Right cardiac atrium (tissue), 5 donors: ENCODE measurements at regions not wholly inside any gene's neighbourhood (a gene's known extent, or its start where the extent isn't known, plus 50 kb on each side); places are given as distances from the start of the nearest gene placed in this dataset.

Source experiments
- ATAC-seq, 2 donors: fragments of 200-7000 bp; cut with Tn5 transposase; one replicate each; pipeline versions ENCODE4 v1.8.0 to v1.9.1; 2020; ENCODE audit warnings: moderate library complexity in 2 of 2, mild to moderate bottlenecking in 1 of 2
- DNase-seq, 3 donors: peaks; one replicate each; pipeline ENCODE4 v3.0.0-alpha.2; 2020
- H3K27ac ChIP-seq: one replicate; pipeline ENCODE4 v1.5.1; 2013; ENCODE audit warnings: mild to moderate bottlenecking, low read length, control low read depth, moderate library complexity
- H3K27me3 ChIP-seq: one replicate; pipeline ENCODE4 v1.6.1; 2013; ENCODE audit not compliant: control insufficient read depth, insufficient read depth
- H3K4me1 ChIP-seq: one replicate; pipeline ENCODE4 v1.6.1; 2013; ENCODE audit warnings: low read length; ENCODE audit not compliant: control insufficient read depth, insufficient read depth
- H3K4me3 ChIP-seq: one replicate; pipeline ENCODE4 v1.5.1; 2013; ENCODE audit warnings: low read length, control low read depth
- H3K9me3 ChIP-seq: one replicate; pipeline ENCODE4 v1.6.1; 2013; ENCODE audit warnings: low read length; ENCODE audit not compliant: control insufficient read depth
- WGBS: extraction: QIAGEN DNeasy Blood & Tissue Kit; methylation state at CpG from one replicate; pipeline ENCODE4 v1.1.7; 2013; 5-methylcytosine and 5-hydroxymethylcytosine counted together
- intact Hi-C, 4 donors: fragments of 100-400 bp; cut with DNase I; formaldehyde crosslinking; loops; one replicate each; pipeline versions ENCODE4 v1.11.0 to v1.14.0; 2022 to 2023
- donor health status: healthy with polysubstance abuse.
- donor health status: DM: no; HTN: yes; CAD: no.
- donor health status: DM: no; HTN: no; CAD: no.
- donor health status: DM: no; HTN: yes; CAD: no; lungs with severe emphysema.
- donor health status: DM: yes; HTN: yes; CAD: no.

DNA sequence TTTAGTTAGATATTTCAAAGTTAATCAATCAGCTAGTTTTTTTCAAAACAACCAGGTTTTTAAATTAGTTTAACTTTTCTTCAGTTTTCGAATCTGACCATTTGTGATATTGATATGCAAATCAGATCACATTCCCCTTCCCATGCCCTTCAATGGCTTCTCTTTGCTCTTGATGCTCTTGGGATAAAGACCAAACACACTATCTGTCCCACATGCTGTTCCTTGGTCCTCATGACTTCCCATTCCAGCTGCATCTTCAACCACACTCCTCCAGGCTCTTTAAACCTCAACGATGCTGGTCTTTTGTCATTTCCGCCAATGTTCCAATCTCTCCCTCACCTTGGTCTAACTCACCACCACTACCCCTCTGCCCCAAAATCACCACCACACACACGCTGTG lies 285.8 kb downstream of the LMX1A start:
- no peak for ATAC-seq
- WGBS, result 95% methylated on average over 4 of the region's 4 CpGs
- Histone ChIP-seq H3K27ac (no peak overlapping the region), H3K4me1 (no peaks in the 10 kb centered on the region), H3K4me3 (no peak overlapping the region), H3K27me3 (no peaks in the 10 kb centered on the region), H3K9me3 (no peaks in the 10 kb centered on the region)
- DNase-seq, result no peak
- intact Hi-C loops, result loop anchor here in 3 of 4 donors (10.0 kb wide), 3 partner anchors 1536 to 1656 kb away; no protein-coding TSS in a partner anchor

DNA sequence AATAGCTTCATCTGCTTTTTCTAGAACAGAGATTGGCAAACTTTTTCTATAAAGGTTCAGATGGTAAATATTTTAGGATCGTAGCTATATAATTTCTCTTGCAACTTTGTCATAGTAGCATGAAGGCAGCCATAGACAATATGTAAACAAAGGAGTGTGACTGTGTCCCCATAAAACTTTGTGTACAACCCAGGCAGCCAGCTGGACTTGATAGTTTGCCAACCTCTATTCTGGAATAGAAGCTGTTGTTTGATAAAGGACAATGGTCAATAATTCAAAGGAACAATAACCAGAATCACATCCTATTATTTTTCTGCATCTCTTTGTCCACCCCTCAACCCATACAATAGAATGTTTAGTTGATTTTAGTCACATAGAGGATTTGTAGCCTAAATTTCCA lies 286.7 kb downstream of the LMX1A start:
- no peak for ATAC-seq
- no peak for DNase-seq
- Histone ChIP-seq H3K4me3 (no peak overlapping the region), H3K27me3 (no peaks in the 10 kb centered on the region), H3K27ac (no peak overlapping the region), H3K4me1 (no peaks in the 10 kb centered on the region), H3K9me3 (no peaks in the 10 kb centered on the region)
- intact Hi-C loops, result loop anchor here in 3 of 4 donors (10.0 kb wide), 3 partner anchors 1535 to 1655 kb away; no protein-coding TSS in a partner anchor
- WGBS, result 63% methylated on average over 1 of the region's 1 CpG

DNA sequence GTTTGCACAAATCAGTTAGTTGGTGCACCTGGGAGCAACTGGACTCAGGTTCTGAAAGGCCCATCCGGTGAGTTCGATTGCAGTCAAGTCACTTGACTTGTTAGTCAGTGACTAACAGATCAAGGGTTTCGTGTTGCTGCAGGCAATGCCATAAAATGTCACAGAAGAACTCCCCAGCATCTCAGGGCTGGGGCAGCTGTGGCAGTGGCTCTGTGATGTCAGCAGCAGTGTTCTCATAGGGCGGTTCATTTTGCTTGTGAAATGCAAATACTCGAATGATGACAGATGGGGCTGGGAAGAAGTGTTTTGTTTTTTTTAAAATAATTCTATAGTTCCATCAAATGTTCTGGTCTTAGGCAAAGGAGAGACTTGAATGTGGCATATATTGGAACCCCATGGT lies 287.8 kb downstream of the LMX1A start:
- ATAC-seq, result no peak
- Histone ChIP-seq H3K4me1 (no peaks in the 10 kb centered on the region), H3K27ac (no peak overlapping the region), H3K27me3 (no peaks in the 10 kb centered on the region), H3K4me3 (no peak overlapping the region), H3K9me3 (no peaks in the 10 kb centered on the region)
- DNase-seq, result no peak
- intact Hi-C loops, result no loop called here
- WGBS, result 83% methylated on average over 5 of the region's 5 CpGs

DNA sequence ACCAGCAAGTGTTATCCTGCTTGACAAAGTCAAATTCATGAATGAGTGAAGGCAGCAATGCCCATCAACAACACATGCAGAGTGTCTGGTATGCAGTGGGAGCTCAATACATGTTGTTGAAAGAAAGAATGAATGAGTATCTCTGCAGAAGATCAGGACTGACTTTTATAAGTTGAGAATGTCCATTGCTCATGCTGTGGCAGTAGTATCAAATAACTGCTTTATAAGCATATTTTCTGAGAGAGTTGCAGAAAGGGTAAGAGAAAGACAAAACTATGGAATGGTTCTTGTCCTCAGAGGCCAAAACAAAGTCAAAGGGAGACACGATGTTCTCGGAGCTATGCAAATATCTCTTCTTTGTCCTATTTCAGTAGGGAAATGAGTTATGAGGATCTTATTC lies 288.7 kb downstream of the LMX1A start:
- H3K27me3 ChIP-seq, result no peaks in the 10 kb centered on the region
- H3K9me3 ChIP-seq, result no peaks in the 10 kb centered on the region
- 82% methylated on average over 2 of the region's 2 CpGs for WGBS
- no peak overlapping the region for H3K4me3 ChIP-seq
- H3K4me1 ChIP-seq, result no peaks in the 10 kb centered on the region
- H3K27ac ChIP-seq, result no peak overlapping the region
- intact Hi-C loops, result no loop called here
- no peak for DNase-seq
- no peak for ATAC-seq

DNA sequence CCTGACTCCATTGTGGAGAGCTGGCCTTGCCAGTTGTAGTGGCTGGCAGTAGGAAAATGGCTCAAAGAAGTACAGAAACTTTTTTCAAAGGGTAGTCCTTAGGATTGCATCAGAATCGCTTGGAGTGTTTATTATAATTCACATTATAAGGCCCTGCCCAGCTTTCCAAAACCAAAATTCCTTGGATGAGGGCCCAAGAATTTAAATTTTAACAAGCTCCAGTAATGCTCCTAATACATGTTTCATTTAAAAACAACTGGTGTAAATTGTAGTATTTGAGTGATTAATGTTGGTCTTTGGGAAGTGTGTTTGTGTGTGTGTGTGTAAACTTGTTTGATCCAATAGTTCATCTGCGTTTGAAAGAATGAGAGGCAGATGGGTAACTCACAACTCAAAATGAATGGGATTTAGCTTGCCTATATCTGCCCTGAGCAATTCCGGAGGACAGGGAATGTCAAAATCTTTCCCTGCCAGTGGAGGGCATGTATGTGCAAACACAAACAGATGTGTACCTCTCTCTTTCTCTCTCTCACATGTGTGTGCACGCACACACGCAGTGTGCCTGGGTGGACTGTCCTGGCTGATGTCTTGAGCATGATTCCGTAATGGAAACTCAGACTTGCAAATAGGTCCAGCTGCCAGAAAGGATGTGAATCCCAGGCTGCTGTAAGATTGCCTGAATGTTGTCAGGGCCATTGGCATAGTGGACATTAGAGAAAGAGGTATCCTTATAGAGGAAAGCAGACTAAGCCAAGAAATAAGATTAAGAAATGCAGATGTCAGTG lies 293.1 kb downstream of the LMX1A start:
- ATAC-seq (peak in 1 of 2 donors; percentile 64), DNase-seq (peak in 1 of 3 donors; percentile 55)
- Histone ChIP-seq H3K4me1 (no peaks in the 10 kb centered on the region), H3K9me3 (no peaks in the 10 kb centered on the region), H3K27me3 (no peaks in the 10 kb centered on the region), H3K4me3 (no peak overlapping the region), H3K27ac (no peak overlapping the region)
- whole genome bisulfite sequencing, result 54% methylated on average over 6 of the region's 6 CpGs
- intact Hi-C loops, result no loop called here

DNA sequence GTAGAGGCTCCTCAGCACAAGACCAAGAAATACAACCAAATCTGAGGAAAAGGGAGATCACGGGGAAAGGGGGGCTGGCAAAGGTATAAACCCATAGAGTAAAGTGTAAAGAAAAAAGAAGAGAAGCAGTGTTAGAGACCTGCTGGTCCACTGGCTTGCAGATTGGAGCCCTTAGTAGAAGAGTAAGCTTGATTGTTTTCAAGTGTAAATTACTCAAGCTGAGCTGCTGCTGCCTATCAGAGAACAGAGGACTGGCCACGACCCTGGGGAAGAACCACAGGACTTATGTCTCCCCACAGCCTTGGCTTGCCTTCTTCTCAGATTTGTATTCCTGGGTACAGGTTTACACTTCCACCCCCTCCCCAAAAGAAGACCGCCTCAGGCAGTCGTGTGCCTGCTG lies 294.2 kb downstream of the LMX1A start:
- ATAC-seq (no peak), DNase-seq (no peak)
- intact Hi-C loops, result no loop called here
- no peaks in the 10 kb centered on the region for H3K4me1 ChIP-seq
- no peak overlapping the region for H3K4me3 ChIP-seq
- no peaks in the 10 kb centered on the region for H3K27me3 ChIP-seq
- no peaks in the 10 kb centered on the region for H3K9me3 ChIP-seq
- WGBS, result 65% methylated on average over 4 of the region's 4 CpGs
- no peak overlapping the region for H3K27ac ChIP-seq

DNA sequence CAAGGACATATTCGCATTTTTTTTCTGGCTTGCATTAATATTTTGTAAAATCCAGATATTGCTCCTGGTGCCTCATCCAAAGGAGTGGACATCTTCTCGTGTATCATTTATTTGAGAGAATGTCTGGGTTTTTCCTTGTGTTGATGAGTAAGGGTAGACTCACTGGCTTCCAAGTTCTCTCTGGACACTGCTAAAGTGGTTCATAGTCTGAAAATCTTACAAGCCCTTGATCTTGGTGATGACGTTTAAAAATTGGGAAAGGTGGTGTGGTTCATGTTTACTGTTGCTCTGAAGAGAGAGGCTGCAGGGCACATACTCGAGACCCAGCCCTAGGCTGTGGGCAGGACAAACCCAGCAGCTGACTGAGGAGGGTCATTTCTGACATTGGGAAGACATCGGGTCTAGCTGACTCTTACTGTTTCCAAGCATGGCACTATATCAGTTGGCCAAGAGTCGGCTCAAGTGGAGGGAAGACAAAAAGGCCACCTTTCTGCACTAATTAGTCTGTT lies 296.2 kb downstream of the LMX1A start:
- DNase-seq, result no peak
- no peaks in the 10 kb centered on the region for H3K27me3 ChIP-seq
- no peaks in the 10 kb centered on the region for H3K4me1 ChIP-seq
- ATAC-seq, result no peak
- intact Hi-C loops, result no loop called here
- 92% methylated on average over 6 of the region's 6 CpGs for WGBS
- H3K27ac ChIP-seq, result no peak overlapping the region
- no peak overlapping the region for H3K4me3 ChIP-seq
- no peaks in the 10 kb centered on the region for H3K9me3 ChIP-seq

DNA sequence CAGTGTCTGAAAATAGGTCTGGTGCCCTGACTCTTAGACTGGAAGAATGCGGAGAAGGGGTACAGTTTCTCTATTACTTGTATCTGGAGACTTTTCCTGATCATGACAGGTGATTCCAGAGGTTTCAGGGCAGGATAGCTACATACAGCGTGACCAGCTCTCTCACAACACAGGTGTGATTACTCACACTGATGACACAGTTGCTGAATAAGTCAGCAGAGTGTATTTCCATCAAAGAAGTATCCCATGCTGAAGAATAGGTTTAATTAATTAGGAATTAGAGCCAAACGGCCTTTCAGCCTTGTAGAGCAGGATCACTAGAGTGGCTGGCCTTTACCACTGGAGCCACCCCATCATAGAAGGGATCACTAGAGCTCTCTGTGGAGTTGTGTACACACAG lies 298.6 kb downstream of the LMX1A start:
- Histone ChIP-seq H3K4me3 (no peak overlapping the region), H3K4me1 (no peaks in the 10 kb centered on the region), H3K27ac (no peak overlapping the region), H3K27me3 (no peaks in the 10 kb centered on the region), H3K9me3 (no peaks in the 10 kb centered on the region)
- ATAC-seq, result no peak
- DNase-seq, result no peak
- intact Hi-C loops, result loop anchor here in 1 of 4 donors (10.0 kb wide), 1 partner anchor 63 kb away; no protein-coding TSS in a partner anchor
- WGBS, result 58% methylated on average over 3 of the region's 3 CpGs

DNA sequence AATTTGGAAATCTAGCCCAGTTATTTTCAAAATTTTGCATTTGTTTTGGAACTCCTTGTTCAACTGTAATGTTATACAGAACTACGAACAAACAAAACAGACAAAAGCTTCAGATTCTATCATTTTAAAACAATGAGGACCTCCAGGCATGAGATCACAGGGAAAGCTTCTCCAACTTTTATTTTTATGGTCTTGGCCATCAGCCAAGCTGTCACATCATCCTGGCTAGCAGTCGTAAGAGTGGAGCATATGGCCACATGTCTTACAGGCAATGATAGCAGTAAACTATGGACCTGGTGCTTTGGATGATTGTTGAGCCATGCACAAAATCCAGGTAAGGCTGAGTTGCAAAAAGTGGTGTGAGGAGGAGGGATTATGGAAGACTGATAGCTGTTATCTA lies 299.6 kb downstream of the LMX1A start:
- intact Hi-C loops, result loop anchor here in 1 of 4 donors (10.0 kb wide), 1 partner anchor 62 kb away; no protein-coding TSS in a partner anchor
- H3K4me1 ChIP-seq, result no peaks in the 10 kb centered on the region
- no peaks in the 10 kb centered on the region for H3K9me3 ChIP-seq
- no peak overlapping the region for H3K4me3 ChIP-seq
- no peaks in the 10 kb centered on the region for H3K27me3 ChIP-seq
- ATAC-seq, result no peak
- 26% methylated on average over 2 of the region's 2 CpGs for WGBS
- no peak for DNase-seq
- H3K27ac ChIP-seq, result no peak overlapping the region

DNA sequence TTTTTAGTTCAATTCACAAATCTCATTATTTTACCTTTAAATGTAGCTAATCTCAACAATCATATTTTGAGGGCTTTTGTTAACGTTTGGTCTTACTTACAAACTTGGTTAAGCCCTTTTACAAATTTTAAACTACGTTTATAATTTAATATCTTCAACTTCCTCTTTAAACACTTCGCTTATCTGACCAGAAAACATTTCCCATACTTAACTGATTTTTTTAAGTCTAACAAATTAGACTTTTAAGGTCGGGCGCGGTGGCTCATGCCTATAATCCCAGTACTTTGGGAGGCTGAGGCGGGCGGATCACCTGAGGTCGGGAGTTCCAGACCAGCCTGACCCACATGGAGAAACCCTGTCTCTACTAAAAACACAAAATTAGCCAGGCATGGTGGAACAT lies 300.9 kb downstream of the LMX1A start:
- H3K27me3 ChIP-seq, result no peaks in the 10 kb centered on the region
- ATAC-seq, result no peak
- H3K27ac ChIP-seq, result no peak overlapping the region
- no peaks in the 10 kb centered on the region for H3K4me1 ChIP-seq
- H3K4me3 ChIP-seq, result no peak overlapping the region
- no peaks in the 10 kb centered on the region for H3K9me3 ChIP-seq
- DNase-seq, result no peak
- intact Hi-C loops, result loop anchor here in 1 of 4 donors (10.0 kb wide), 1 partner anchor 61 kb away; no protein-coding TSS in a partner anchor
- WGBS, result 77% methylated on average over 9 of the region's 9 CpGs

DNA sequence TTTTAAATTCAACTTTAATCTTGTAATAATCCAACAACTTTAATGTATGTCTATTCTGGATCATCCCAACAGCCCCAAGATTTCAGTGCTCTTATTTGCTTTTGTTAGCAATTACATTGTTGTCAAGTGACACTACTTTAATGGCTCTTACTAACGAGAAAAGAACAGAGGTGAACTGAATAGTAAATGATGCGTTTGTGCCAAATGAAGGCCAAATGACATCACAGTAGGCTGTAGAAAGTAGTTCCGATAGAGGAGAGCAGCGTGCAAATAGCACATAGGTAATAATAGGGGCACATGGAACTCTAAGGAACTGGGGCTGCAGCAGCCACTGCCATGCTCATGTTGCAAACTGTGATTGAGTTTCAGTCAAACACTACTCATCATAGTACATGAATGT lies 301.9 kb downstream of the LMX1A start:
- H3K27me3 ChIP-seq, result no peaks in the 10 kb centered on the region
- 90% methylated on average over 4 of the region's 4 CpGs for WGBS
- H3K4me3 ChIP-seq, result no peak overlapping the region

More for the DNA sequence above, 301.9 kb downstream of the LMX1A start:
- H3K4me1 ChIP-seq, result no peaks in the 10 kb centered on the region
- no peak for DNase-seq
- no peak for ATAC-seq
- H3K27ac ChIP-seq, result no peak overlapping the region
- intact Hi-C loops, result loop anchor here in 1 of 4 donors (10.0 kb wide), 1 partner anchor 60 kb away; no protein-coding TSS in a partner anchor
- H3K9me3 ChIP-seq, result no peaks in the 10 kb centered on the region
